Right lobe of liver (tissue), 4 donors: ENCODE measurements at regions not wholly inside any gene's neighbourhood (a gene's known extent, or its start where the extent isn't known, plus 50 kb on each side); places are given as distances from the start of the nearest gene placed in this dataset.

Experiments used
- POLR2A ChIP-seq: fragments of 450-650 bp; IDR thresholded peaks from one replicate; pipeline ENCODE4 v1.6.1; 2017; ENCODE audit warnings: antibody characterized with exemption, mild to moderate bottlenecking
- TF ChIP-seq, protein P1 (sequence below), 4 donors: fragments of 200-600 bp in 3 of 4; fragments of 450-650 bp in 1 of 4; IDR thresholded peaks; one replicate each; pipeline versions ENCODE4 v1.5.1 to v1.8.0; 2016 to 2022; ENCODE audit warnings: antibody characterized with exemption in 4 of 4, mild to moderate bottlenecking in 2 of 4
- donor health status: DM: no; HTN: no; CAD: no.
- donor health status: DM: no; HTN: no; CAD: no.
- donor health status: DM: no; HTN: yes; CAD: no.

DNA sequence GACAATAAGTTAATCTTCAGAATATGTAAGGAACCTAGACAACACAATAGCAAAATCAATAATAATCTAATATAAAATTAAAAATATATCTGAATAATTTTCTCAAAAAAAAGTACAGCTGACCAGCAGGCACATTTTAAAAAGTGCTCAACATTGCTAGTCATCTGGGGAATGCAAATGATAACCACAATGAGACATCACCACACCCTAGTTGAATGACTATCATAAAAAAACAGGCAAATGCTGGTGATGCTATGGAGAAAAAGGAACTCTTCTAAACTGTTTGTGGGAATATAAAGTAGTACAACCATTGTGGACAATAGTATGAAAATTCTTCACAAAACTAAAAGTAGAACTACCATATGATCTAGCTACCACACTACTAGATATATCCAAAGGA, 956.9 kb upstream of the NDST4 start:
- TF ChIP-seq POLR2A: no peak
- TF ChIP-seq, protein P1, sequence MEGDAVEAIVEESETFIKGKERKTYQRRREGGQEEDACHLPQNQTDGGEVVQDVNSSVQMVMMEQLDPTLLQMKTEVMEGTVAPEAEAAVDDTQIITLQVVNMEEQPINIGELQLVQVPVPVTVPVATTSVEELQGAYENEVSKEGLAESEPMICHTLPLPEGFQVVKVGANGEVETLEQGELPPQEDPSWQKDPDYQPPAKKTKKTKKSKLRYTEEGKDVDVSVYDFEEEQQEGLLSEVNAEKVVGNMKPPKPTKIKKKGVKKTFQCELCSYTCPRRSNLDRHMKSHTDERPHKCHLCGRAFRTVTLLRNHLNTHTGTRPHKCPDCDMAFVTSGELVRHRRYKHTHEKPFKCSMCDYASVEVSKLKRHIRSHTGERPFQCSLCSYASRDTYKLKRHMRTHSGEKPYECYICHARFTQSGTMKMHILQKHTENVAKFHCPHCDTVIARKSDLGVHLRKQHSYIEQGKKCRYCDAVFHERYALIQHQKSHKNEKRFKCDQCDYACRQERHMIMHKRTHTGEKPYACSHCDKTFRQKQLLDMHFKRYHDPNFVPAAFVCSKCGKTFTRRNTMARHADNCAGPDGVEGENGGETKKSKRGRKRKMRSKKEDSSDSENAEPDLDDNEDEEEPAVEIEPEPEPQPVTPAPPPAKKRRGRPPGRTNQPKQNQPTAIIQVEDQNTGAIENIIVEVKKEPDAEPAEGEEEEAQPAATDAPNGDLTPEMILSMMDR (IDR thresholded peaks at IDR 0.05): no peak
